H9 (cell line): ENCODE measurements at regions not wholly inside any gene's neighbourhood (a gene's known extent, or its start where the extent isn't known, plus 50 kb on each side); places are given as distances from the start of the nearest gene placed in this dataset.

Experiments
- DNase-seq: peaks from one replicate; pipeline ENCODE4 v3.0.0-alpha.2; 2017
- H2AFZ ChIP-seq: one replicate; pipeline ENCODE4 v1.6.1; 2013; ENCODE audit warnings: mild to moderate bottlenecking, low read length, control low read depth, moderate library complexity
- H2AK5ac ChIP-seq: 2 replicates; pipeline ENCODE4 v1.6.1; 2013; ENCODE audit warnings: low read length, control low read depth, mixed read lengths; ENCODE audit not compliant: insufficient read length
- H2BK120ac ChIP-seq: one replicate; pipeline ENCODE4 v1.6.1; 2013; ENCODE audit warnings: low read depth, mild to moderate bottlenecking, low read length, control low read depth, inconsistent platforms; ENCODE audit not compliant: poor library complexity, severe bottlenecking
- H2BK12ac ChIP-seq: 2 replicates; pipeline ENCODE4 v1.6.1; 2013; ENCODE audit warnings: low read length, control low read depth, mixed read lengths, low read depth; ENCODE audit not compliant: insufficient read length
- H2BK15ac ChIP-seq: 2 replicates; pipeline ENCODE4 v1.6.1; 2013; ENCODE audit warnings: low read depth, low read length, control low read depth
- H2BK20ac ChIP-seq: one replicate; pipeline ENCODE4 v1.6.1; 2013; ENCODE audit warnings: low read depth, mild to moderate bottlenecking, low read length, control low read depth, inconsistent platforms; ENCODE audit not compliant: poor library complexity, severe bottlenecking
- H2BK5ac ChIP-seq: 2 replicates; pipeline ENCODE4 v1.6.1; 2013; ENCODE audit warnings: low read length, control low read depth, mixed read lengths; ENCODE audit not compliant: insufficient read length
- H3K14ac ChIP-seq: 2 replicates; pipeline ENCODE4 v1.6.1; 2013; ENCODE audit warnings: low read length, control low read depth; ENCODE audit not compliant: insufficient read depth
- H3K18ac ChIP-seq: 2 replicates; pipeline ENCODE4 v1.6.1; 2013; ENCODE audit warnings: low read depth, mild to moderate bottlenecking, mixed read lengths, low read length, control low read depth; ENCODE audit not compliant: insufficient read length
- H3K23ac ChIP-seq: 2 replicates; pipeline ENCODE4 v1.6.1; 2013; ENCODE audit warnings: low read length, control low read depth, mixed read lengths, low read depth; ENCODE audit not compliant: insufficient read length
- H3K23me2 ChIP-seq: 2 replicates; pipeline ENCODE4 v1.6.1; 2013; ENCODE audit warnings: low read depth, mild to moderate bottlenecking, mixed read lengths, low read length, control low read depth; ENCODE audit not compliant: insufficient read length, poor library complexity, severe bottlenecking
- H3K27ac ChIP-seq: 2 replicates; pipeline ENCODE4 v1.5.1; 2013; ENCODE audit warnings: low read length, control low read depth, mixed read lengths, low read depth; ENCODE audit not compliant: insufficient read length
- H3K27me3 ChIP-seq: 2 replicates; pipeline ENCODE4 v1.6.1; 2013; ENCODE audit warnings: low read length, control low read depth, inconsistent platforms; ENCODE audit not compliant: insufficient read depth
- H3K4ac ChIP-seq: 2 replicates; pipeline ENCODE4 v1.6.1; 2013; ENCODE audit warnings: low read depth, mild to moderate bottlenecking, control low read depth, inconsistent platforms, low read length, moderate library complexity
- H3K4me1 ChIP-seq: 2 replicates; pipeline ENCODE4 v1.6.1; 2013; ENCODE audit warnings: low read length, control low read depth, inconsistent platforms; ENCODE audit not compliant: insufficient read depth
- H3K4me2 ChIP-seq: 2 replicates; pipeline ENCODE4 v1.6.1; 2013; ENCODE audit warnings: low read length, control low read depth, mixed read lengths; ENCODE audit not compliant: insufficient read length, insufficient read depth
- H3K56ac ChIP-seq: 2 replicates; pipeline ENCODE4 v1.6.1; 2013; ENCODE audit warnings: low read depth, mild to moderate bottlenecking, mixed read lengths, low read length, control low read depth; ENCODE audit not compliant: insufficient read length
- H3K79me1 ChIP-seq: 2 replicates; pipeline ENCODE4 v1.6.1; 2013; ENCODE audit warnings: low read depth, mild to moderate bottlenecking, moderate library complexity, low read length, control low read depth, inconsistent platforms; ENCODE audit not compliant: insufficient read depth, poor library complexity, severe bottlenecking
- H3K79me2 ChIP-seq: 2 replicates; pipeline ENCODE4 v1.6.1; 2013; ENCODE audit warnings: low read length, control low read depth, inconsistent platforms; ENCODE audit not compliant: insufficient read depth
- H3K9ac ChIP-seq: 2 replicates; pipeline ENCODE4 v1.6.1; 2013; ENCODE audit warnings: low read length, control low read depth, mixed read lengths; ENCODE audit not compliant: insufficient read length; ENCODE audit errors: extremely low read depth
- H3K9me3 ChIP-seq: one replicate; pipeline ENCODE4 v1.6.1; 2013; ENCODE audit warnings: low read depth, low read length, inconsistent platforms; ENCODE audit not compliant: control insufficient read depth
- H3T11ph ChIP-seq: one replicate; pipeline ENCODE4 v1.6.1; 2013; ENCODE audit warnings: mild to moderate bottlenecking, low read length, control low read depth, inconsistent platforms
- H4K20me1 ChIP-seq: one replicate; pipeline ENCODE4 v1.6.1; 2013; ENCODE audit not compliant: control insufficient read depth, insufficient read length, insufficient read depth
- H4K5ac ChIP-seq: 2 replicates; pipeline ENCODE4 v1.6.1; 2013; ENCODE audit warnings: low read depth, mild to moderate bottlenecking, mixed read lengths, low read length, control low read depth; ENCODE audit not compliant: insufficient read length
- H4K8ac ChIP-seq: replicated peaks from 2 replicates; pipeline ENCODE4 v1.6.1; 2013; ENCODE audit warnings: low read length, control low read depth, mixed read lengths, low read depth; ENCODE audit not compliant: insufficient read length
- H4K91ac ChIP-seq: 2 replicates; pipeline ENCODE4 v1.6.1; 2013; ENCODE audit warnings: low read depth, mild to moderate bottlenecking, moderate library complexity, mixed read lengths, low read length, control low read depth; ENCODE audit not compliant: insufficient read length
- H3K27ac Mint-ChIP-seq, 3 experiments: 2 replicates in 2 of 3; 3 replicates in 1 of 3; pipeline ENCODE4 v1.8.0; 2020 to 2021; ENCODE audit warnings: mixed read lengths in 3 of 3, mild to moderate bottlenecking in 1 of 3, moderate library complexity in 1 of 3
- H3K27me3 Mint-ChIP-seq: 2 replicates; pipeline ENCODE4 v1.8.0; 2021; ENCODE audit warnings: low read depth, mild to moderate bottlenecking, moderate library complexity, mixed read lengths
- H3K36me3 Mint-ChIP-seq, 3 experiments: 2 replicates in 2 of 3; 3 replicates in 1 of 3; pipeline ENCODE4 v1.8.0; 2020 to 2021; ENCODE audit warnings: low read depth in 3 of 3, mixed read lengths in 3 of 3; ENCODE audit not compliant: insufficient read depth in 1 of 3
- H3K4me1 Mint-ChIP-seq, 2 experiments: 2 replicates each; pipeline ENCODE4 v1.8.0; 2020; ENCODE audit warnings: mixed read lengths in 2 of 2
- H3K4me3 Mint-ChIP-seq, 2 experiments: 2 replicates in 1 of 2; 3 replicates in 1 of 2; pipeline ENCODE4 v1.8.0; 2020 to 2021; ENCODE audit warnings: mild to moderate bottlenecking in 2 of 2, mixed read lengths in 2 of 2, moderate library complexity in 1 of 2
- H3K9me3 Mint-ChIP-seq, 2 experiments: 2 replicates in 1 of 2; 3 replicates in 1 of 2; pipeline ENCODE4 v1.8.0; 2020; ENCODE audit warnings: mild to moderate bottlenecking in 2 of 2, mixed read lengths in 2 of 2, moderate library complexity in 1 of 2
- CTCF ChIP-seq: fragments of 200-600 bp; sonication (generic); conservative IDR thresholded peaks from 3 replicates; pipeline ENCODE4 v1.8.0; 2021; ENCODE audit warnings: antibody characterized with exemption, mild to moderate bottlenecking
- WGBS: extraction: QIAGEN DNeasy Blood & Tissue Kit; methylation state at CpG from one replicate; pipeline ENCODE4 v1.1.7; 2013; ENCODE audit warnings: missing lambda C conversion rate, low lambda C conversion rate, mixed read lengths; ENCODE audit not compliant: insufficient read length; ENCODE audit errors: extremely low coverage; 5-methylcytosine and 5-hydroxymethylcytosine counted together

GRCh38 chr3:5974630-5975322 is 787.3 kb downstream of the EDEM1 start:
- no peak overlapping the region for H3K4ac ChIP-seq
- no peaks in the 10 kb centered on the region for H3K27me3 ChIP-seq
- H2BK15ac ChIP-seq: no peak overlapping the region
- H3K18ac ChIP-seq: no peak overlapping the region
- H3K9me3 ChIP-seq: no peaks in the 10 kb centered on the region
- no peak overlapping the region for H4K8ac ChIP-seq
- H3T11ph ChIP-seq: no peak overlapping the region
- H2AK5ac ChIP-seq: no peak overlapping the region
- no peaks in the 10 kb centered on the region for H3K27me3 Mint-ChIP-seq
- no peaks in the 10 kb centered on the region for H3K9me3 Mint-ChIP-seq
- no peak overlapping the region for H3K14ac ChIP-seq
- H3K4me2 ChIP-seq: no peak overlapping the region
- no peaks in the 10 kb centered on the region for H3K36me3 Mint-ChIP-seq
- H3K27ac Mint-ChIP-seq: no peak overlapping the region
- H4K91ac ChIP-seq: no peak overlapping the region
- H4K5ac ChIP-seq: no peak overlapping the region
- H3K23ac ChIP-seq: no peak overlapping the region
- DNase-seq: no peak
- H3K23me2 ChIP-seq: no peaks in the 10 kb centered on the region
- H4K20me1 ChIP-seq: no peaks in the 10 kb centered on the region
- H3K56ac ChIP-seq: no peak overlapping the region
- H2BK12ac ChIP-seq: no peak overlapping the region
- no peak overlapping the region for H2AFZ ChIP-seq
- no peak overlapping the region for H3K27ac ChIP-seq
- H3K4me1 ChIP-seq: no peaks in the 10 kb centered on the region
- H3K79me2 ChIP-seq: no peaks in the 10 kb centered on the region
- H3K4me3 Mint-ChIP-seq: no peak overlapping the region
- H2BK5ac ChIP-seq: no peak overlapping the region
- no peak overlapping the region for H2BK120ac ChIP-seq
- WGBS: no CpG with 5 or more reads among the region's 3 CpGs
- peaks cover 0 to 5% of the 10 kb centered on the region in 2 experiments; a peak in 1 of 4 replicates for H3K4me1 Mint-ChIP-seq
- no peak overlapping the region for H2BK20ac ChIP-seq
- H3K9ac ChIP-seq: no peak overlapping the region
- TF ChIP-seq CTCF: no peak
- H3K79me1 ChIP-seq: no peaks in the 10 kb centered on the region
